ENCODE measurements at regions not wholly inside any gene's neighbourhood (a gene's known extent, or its start where the extent isn't known, plus 50 kb on each side); places are given as distances from the start of the nearest gene placed in this dataset.

DNA sequence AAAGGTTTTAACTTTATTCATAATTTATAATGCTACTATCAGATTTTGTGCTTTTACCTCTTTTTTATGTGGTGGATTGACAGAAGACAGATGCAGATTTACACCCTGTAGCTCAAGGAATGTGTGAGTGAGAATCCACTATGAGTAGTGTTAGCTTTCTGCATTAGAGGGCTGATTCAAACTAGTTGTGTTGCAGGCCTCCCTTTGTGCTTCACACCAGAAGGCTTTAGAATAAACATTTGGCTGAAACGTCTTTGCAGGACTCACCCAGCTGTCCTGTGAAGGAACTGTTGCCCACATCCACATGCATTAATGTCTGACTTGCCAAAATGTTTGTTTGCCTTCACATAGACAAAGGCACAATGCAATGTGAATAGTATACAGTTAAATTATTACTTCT is 127.0 kb downstream of the PCDH7 start:
- H3K4me3 ChIP-seq (ENCODE audit: low read depth, low read length) = no peak overlapping the region
- H3K4me1 ChIP-seq = no peaks in the 10 kb centered on the region
- no peaks in the 10 kb centered on the region for H3K27me3 ChIP-seq
- TF ChIP-seq, protein P1, sequence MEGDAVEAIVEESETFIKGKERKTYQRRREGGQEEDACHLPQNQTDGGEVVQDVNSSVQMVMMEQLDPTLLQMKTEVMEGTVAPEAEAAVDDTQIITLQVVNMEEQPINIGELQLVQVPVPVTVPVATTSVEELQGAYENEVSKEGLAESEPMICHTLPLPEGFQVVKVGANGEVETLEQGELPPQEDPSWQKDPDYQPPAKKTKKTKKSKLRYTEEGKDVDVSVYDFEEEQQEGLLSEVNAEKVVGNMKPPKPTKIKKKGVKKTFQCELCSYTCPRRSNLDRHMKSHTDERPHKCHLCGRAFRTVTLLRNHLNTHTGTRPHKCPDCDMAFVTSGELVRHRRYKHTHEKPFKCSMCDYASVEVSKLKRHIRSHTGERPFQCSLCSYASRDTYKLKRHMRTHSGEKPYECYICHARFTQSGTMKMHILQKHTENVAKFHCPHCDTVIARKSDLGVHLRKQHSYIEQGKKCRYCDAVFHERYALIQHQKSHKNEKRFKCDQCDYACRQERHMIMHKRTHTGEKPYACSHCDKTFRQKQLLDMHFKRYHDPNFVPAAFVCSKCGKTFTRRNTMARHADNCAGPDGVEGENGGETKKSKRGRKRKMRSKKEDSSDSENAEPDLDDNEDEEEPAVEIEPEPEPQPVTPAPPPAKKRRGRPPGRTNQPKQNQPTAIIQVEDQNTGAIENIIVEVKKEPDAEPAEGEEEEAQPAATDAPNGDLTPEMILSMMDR (IDR thresholded peaks at IDR 0.05; ENCODE audit: low read depth, low read length) = no peak
- no peaks in the 10 kb centered on the region for H3K36me3 ChIP-seq
- H3K9me3 ChIP-seq = no peaks in the 10 kb centered on the region
- DNase-seq = no peak

DNA sequence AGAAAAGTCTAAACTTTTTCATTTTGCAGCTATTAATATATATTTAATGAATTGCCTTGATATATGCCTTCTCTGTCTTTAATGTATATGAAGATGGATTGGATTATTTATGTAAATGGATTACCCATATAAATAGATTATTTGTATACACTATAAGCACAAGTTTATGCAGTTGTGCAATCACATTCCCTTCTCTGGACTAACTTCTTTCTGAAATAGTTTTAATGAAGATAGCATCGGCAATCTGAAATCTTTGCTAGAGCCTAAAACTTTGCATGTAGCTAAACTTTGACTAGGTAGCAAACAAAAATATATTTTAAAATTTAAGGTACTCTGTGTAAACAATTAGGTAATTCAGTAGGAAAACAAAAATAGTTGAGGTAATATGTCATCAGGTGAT is 127.8 kb downstream of the PCDH7 start:
- DNase-seq = no peak
- Histone ChIP-seq H3K4me1 (no peaks in the 10 kb centered on the region), H3K9me3 (no peaks in the 10 kb centered on the region), H3K36me3 (no peaks in the 10 kb centered on the region), H3K27me3 (no peaks in the 10 kb centered on the region), H3K4me3 (ENCODE audit: low read depth, low read length) (no peak overlapping the region)
- TF ChIP-seq, protein P1 (IDR thresholded peaks at IDR 0.05; ENCODE audit: low read depth, low read length) = no peak

DNA sequence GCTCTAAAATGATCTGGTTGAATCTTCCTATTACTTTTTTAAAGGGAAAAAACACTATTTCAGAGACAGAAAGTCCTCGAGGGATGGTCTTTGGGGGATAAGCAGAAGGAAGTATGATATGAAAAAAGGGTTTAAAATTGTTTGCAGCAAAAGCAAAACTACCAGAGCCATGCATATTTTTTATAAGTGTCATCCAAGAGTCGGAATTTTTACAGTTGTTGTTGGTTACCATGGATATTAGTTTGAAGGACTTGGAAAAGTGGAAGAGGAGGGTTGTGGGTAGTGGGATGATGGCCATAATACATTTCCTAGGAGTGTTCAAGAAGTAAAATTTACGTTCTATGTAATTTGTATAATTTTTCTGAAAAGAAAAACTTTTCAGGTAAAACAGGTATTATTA is 134.4 kb downstream of the PCDH7 start:
- Histone ChIP-seq H3K4me1 (peaks cover 10% of the 10 kb centered on the region), H3K36me3 (no peaks in the 10 kb centered on the region), H3K27me3 (no peaks in the 10 kb centered on the region), H3K9me3 (no peaks in the 10 kb centered on the region), H3K4me3 (ENCODE audit: low read depth, low read length) (no peak overlapping the region)
- TF ChIP-seq, protein P1 (IDR thresholded peaks at IDR 0.05; ENCODE audit: low read depth, low read length) = no peak
- no peak for DNase-seq

DNA sequence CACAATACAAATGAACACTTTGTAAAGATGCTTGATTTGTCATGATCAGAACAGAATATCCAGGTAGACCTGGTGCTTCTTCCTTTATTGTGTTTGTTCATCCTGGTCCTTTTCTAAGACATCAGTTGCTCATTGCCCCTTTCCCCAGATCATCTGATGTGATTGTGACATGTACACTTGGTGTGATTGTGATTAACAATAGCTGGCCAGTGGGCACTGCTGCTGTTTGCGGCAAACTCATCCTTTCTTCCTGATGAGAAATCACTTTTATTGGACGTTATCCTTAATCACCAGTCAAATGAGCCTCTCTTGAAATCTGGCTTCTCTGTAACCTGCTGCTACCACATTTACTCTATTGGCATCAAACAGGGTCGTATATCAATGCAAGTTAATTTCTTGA is 135.1 kb downstream of the PCDH7 start:
- H3K27me3 ChIP-seq = no peaks in the 10 kb centered on the region
- DNase-seq = no peak
- TF ChIP-seq, protein P1 (IDR thresholded peaks at IDR 0.05; ENCODE audit: low read depth, low read length) = no peak
- no peaks in the 10 kb centered on the region for H3K9me3 ChIP-seq
- no peak overlapping the region for H3K4me3 ChIP-seq (ENCODE audit: low read depth, low read length)
- H3K4me1 ChIP-seq = peaks cover 10% of the 10 kb centered on the region
- H3K36me3 ChIP-seq = no peaks in the 10 kb centered on the region

DNA sequence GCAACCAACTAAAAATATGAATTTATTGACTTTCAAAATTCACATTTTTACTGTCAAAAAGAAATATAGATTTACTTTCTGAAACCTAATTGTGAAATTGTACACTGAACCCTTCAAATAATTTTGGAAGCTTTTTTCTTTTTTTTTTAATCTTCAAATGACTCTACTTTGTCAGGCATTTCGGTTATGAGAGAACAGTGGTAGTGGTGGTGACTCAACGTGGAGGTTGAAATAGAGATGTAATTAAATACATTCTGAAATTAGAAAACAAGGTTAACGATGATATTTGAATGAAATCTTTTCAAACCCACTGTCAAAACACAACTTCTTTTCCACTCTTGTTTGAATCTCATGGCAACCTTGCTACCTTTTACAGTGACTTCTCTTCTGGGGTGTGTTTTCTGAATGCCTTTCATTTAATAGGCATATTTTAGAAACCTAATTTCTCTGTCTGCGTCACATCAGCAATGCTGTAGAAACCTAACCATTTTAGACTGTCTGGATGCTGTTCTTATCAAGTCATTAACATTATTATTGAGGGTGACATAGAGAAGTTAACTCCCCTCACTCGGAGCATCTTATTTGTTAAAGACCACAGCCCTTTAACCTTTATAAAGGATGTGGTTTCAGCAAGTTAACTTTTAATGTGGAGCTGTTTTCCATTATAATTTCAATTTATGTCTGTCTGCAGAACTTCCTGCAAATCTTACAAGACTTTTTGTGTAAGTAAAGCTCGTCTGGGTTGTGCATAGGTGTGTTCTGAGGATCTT is 136.8 kb downstream of the PCDH7 start:
- Histone ChIP-seq H3K27me3 (no peaks in the 10 kb centered on the region), H3K9me3 (no peaks in the 10 kb centered on the region), H3K4me1 (peaks cover 10% of the 10 kb centered on the region), H3K36me3 (no peaks in the 10 kb centered on the region), H3K4me3 (ENCODE audit: low read depth, low read length) (no peak overlapping the region)
- TF ChIP-seq, protein P1 (IDR thresholded peaks at IDR 0.05; ENCODE audit: low read depth, low read length) = no peak
- DNase-seq = no peak

DNA sequence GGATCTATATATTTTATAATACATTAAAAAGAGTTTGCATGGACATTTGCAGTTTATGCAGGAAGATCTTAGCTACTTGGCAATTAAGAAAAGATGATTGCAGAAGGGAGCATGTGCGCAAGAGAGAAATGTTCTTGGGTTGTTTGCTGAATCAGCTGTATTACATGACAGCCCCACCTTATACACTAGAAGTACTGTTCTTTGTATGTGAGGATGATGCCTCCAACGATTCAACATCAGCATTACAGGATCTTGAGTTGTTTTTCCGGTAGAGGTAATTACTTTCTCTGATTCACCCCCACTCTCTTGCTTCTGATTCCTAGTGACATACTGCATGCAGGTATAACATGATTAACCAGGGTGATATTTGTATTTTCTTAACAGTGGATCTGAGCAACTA is 140.8 kb downstream of the PCDH7 start:
- H3K36me3 ChIP-seq = no peaks in the 10 kb centered on the region
- H3K4me3 ChIP-seq (ENCODE audit: low read depth, low read length) = no peak overlapping the region
- H3K4me1 ChIP-seq = peaks cover 3% of the 10 kb centered on the region; the same call in 1 of the 2 replicates
- H3K27me3 ChIP-seq = no peaks in the 10 kb centered on the region
- H3K9me3 ChIP-seq = no peaks in the 10 kb centered on the region
- DNase-seq = no peak
- TF ChIP-seq, protein P1 (IDR thresholded peaks at IDR 0.05; ENCODE audit: low read depth, low read length) = no peak

Data from BE2C (cell line).